WTC11 (cell line): ENCODE measurements at regions not wholly inside any gene's neighbourhood (a gene's known extent, or its start where the extent isn't known, plus 50 kb on each side); places are given as distances from the start of the nearest gene placed in this dataset.

ENCODE experiments used
- ATAC-seq: fragments of 200-7000 bp; cut with Tn5 transposase; 2 replicates; pipeline ENCODE4 v1.10.0; 2021; ENCODE audit warnings: mild to moderate bottlenecking, moderate library complexity
- CTCF ChIA-PET: fragments of 300-600 bp; sonication (Branson Sonifier 250); formaldehyde crosslinking; loops from one replicate; lab custom pipeline; 2021; ENCODE audit warnings: antibody characterized with exemption; lab: Charles Lee
- POLR2A ChIA-PET: fragments of 350-600 bp; sonication (Branson Sonifier 250); formaldehyde crosslinking; loops from one replicate; lab custom pipeline; 2021; ENCODE audit warnings: antibody characterized with exemption; lab: Charles Lee
- DNase-seq: peaks from one replicate; pipeline ENCODE4 v3.0.0; 2021; ENCODE audit warnings: low spot score
- H3K27ac Mint-ChIP-seq: 2 replicates; pipeline ENCODE4 v1.8.0; 2021; ENCODE audit warnings: mixed read lengths
- H3K27me3 Mint-ChIP-seq: 2 replicates; pipeline ENCODE4 v1.8.0; 2021; ENCODE audit warnings: low read depth, mild to moderate bottlenecking, moderate library complexity, mixed read lengths
- H3K36me3 Mint-ChIP-seq: 2 replicates; pipeline ENCODE4 v1.8.0; 2021; ENCODE audit warnings: mixed read lengths
- H3K4me1 Mint-ChIP-seq: 2 replicates; pipeline ENCODE4 v1.8.0; 2022; ENCODE audit warnings: mixed read lengths
- H3K4me3 Mint-ChIP-seq: 2 replicates; pipeline ENCODE4 v1.8.0; 2021; ENCODE audit warnings: mild to moderate bottlenecking, moderate library complexity, mixed read lengths
- H3K9me3 Mint-ChIP-seq: 2 replicates; pipeline ENCODE4 v1.8.0; 2021; ENCODE audit warnings: mixed read lengths
- ATF1 ChIP-seq: sonication (generic); formaldehyde crosslinking; IDR thresholded peaks from 2 replicates; pipeline ENCODE4 v1.8.1; 2023; ENCODE audit warnings: mild to moderate bottlenecking, moderate library complexity, missing genetic modification reagents
- CBFB ChIP-seq: sonication (generic); formaldehyde crosslinking; IDR thresholded peaks from 2 replicates; pipeline ENCODE4 v1.8.1; 2022; ENCODE audit warnings: mild to moderate bottlenecking, low read depth, missing genetic modification reagents
- CREB1 ChIP-seq: sonication (generic); formaldehyde crosslinking; IDR thresholded peaks from 2 replicates; pipeline ENCODE4 v1.8.0; 2023; ENCODE audit warnings: mild to moderate bottlenecking, missing genetic modification reagents
- ELF4 ChIP-seq: sonication (generic); formaldehyde crosslinking; IDR thresholded peaks from 2 replicates; pipeline ENCODE4 v1.8.1; 2022; ENCODE audit warnings: low read depth, mild to moderate bottlenecking, moderate library complexity, missing genetic modification reagents
- FOXP1 ChIP-seq: sonication (generic); formaldehyde crosslinking; IDR thresholded peaks from 2 replicates; pipeline ENCODE4 v1.8.0; 2022; ENCODE audit warnings: missing genetic modification reagents, mild to moderate bottlenecking, moderate library complexity, borderline replicate concordance
- GABPB1 ChIP-seq: sonication (generic); formaldehyde crosslinking; IDR thresholded peaks from 2 replicates; pipeline ENCODE4 v1.8.1; 2023; ENCODE audit warnings: mild to moderate bottlenecking, missing genetic modification reagents
- HMGA2 ChIP-seq: fragments of 250-450 bp; sonication (Bioruptor Pico); IDR thresholded peaks from 2 replicates; pipeline ENCODE4 v1.4.0; 2021; ENCODE audit warnings: mild to moderate bottlenecking, moderate library complexity
- NFATC4 ChIP-seq: fragments of 250-450 bp; sonication (Bioruptor Pico); IDR thresholded peaks from 2 replicates; pipeline ENCODE4 v1.9.0; 2021; ENCODE audit warnings: mild to moderate bottlenecking
- NFYB ChIP-seq: sonication (generic); formaldehyde crosslinking; conservative IDR thresholded peaks from 2 replicates; pipeline ENCODE4 v1.8.0; 2022; ENCODE audit warnings: low read depth, missing genetic modification reagents
- NR3C1 ChIP-seq: sonication (generic); formaldehyde crosslinking; conservative IDR thresholded peaks from 2 replicates; pipeline ENCODE4 v1.8.1; 2023; ENCODE audit warnings: low read depth, mild to moderate bottlenecking, missing genetic modification reagents
- OVOL2 ChIP-seq: fragments of 250-450 bp; sonication (Bioruptor Pico); IDR thresholded peaks from 2 replicates; pipeline ENCODE4 v1.9.0; 2021; ENCODE audit warnings: mild to moderate bottlenecking, borderline replicate concordance
- PRRX2 ChIP-seq: fragments of 250-450 bp; sonication (Bioruptor Pico); IDR thresholded peaks from 2 replicates; pipeline ENCODE4 v1.8.0; 2021; ENCODE audit warnings: mild to moderate bottlenecking
- RORB ChIP-seq: fragments of 250-450 bp; sonication (Bioruptor Pico); IDR thresholded peaks from 2 replicates; pipeline ENCODE4 v1.9.0; 2021; ENCODE audit warnings: mild to moderate bottlenecking
- TEAD4 ChIP-seq: sonication (generic); formaldehyde crosslinking; IDR thresholded peaks from 2 replicates; pipeline ENCODE4 v1.8.0; 2022; ENCODE audit warnings: mild to moderate bottlenecking, missing genetic modification reagents
- ZNF219 ChIP-seq: sonication (generic); formaldehyde crosslinking; IDR thresholded peaks from 2 replicates; pipeline ENCODE4 v1.8.0; 2023; ENCODE audit warnings: missing genetic modification reagents, mild to moderate bottlenecking, borderline replicate concordance
- ZNF232 ChIP-seq: sonication (generic); formaldehyde crosslinking; IDR thresholded peaks from 2 replicates; pipeline ENCODE4 v1.8.0; 2022; ENCODE audit warnings: mild to moderate bottlenecking, missing genetic modification reagents
- ZNF263 ChIP-seq: sonication (generic); formaldehyde crosslinking; IDR thresholded peaks from 2 replicates; pipeline ENCODE4 v1.8.1; 2022; ENCODE audit warnings: low read depth, mild to moderate bottlenecking, moderate library complexity, missing genetic modification reagents
- ZNF317 ChIP-seq: sonication (generic); formaldehyde crosslinking; IDR thresholded peaks from 2 replicates; pipeline ENCODE4 v1.8.1; 2023; ENCODE audit warnings: low read depth, mild to moderate bottlenecking, moderate library complexity, missing genetic modification reagents, borderline replicate concordance
- ZNF671 ChIP-seq: fragments of 250-450 bp; sonication (Bioruptor Pico); IDR thresholded peaks from 2 replicates; pipeline ENCODE4 v1.8.0; 2021; ENCODE audit warnings: mild to moderate bottlenecking
- TF ChIP-seq, protein P1 (sequence below): sonication (generic); formaldehyde crosslinking; IDR thresholded peaks from 2 replicates; pipeline ENCODE4 v1.8.1; 2023; ENCODE audit warnings: mild to moderate bottlenecking, missing genetic modification reagents
- TF ChIP-seq, protein P2 (sequence below): fragments of 250-450 bp; sonication (Bioruptor Pico); IDR thresholded peaks from 2 replicates; pipeline ENCODE4 v1.9.0; 2021; ENCODE audit warnings: moderate library complexity, mild to moderate bottlenecking, inconsistent platforms, borderline replicate concordance
- TF ChIP-seq, protein P3 (sequence below): sonication (generic); formaldehyde crosslinking; IDR thresholded peaks from 2 replicates; pipeline ENCODE4 v1.8.1; 2023; ENCODE audit warnings: mild to moderate bottlenecking, missing genetic modification reagents, moderate library complexity
- TF ChIP-seq, protein P4 (sequence below): fragments of 200-600 bp; IDR thresholded peaks from 2 replicates; pipeline ENCODE4 v1.8.0; 2022; ENCODE audit warnings: antibody characterized with exemption
- TF ChIP-seq, protein P5 (sequence below): sonication (generic); formaldehyde crosslinking; IDR thresholded peaks from 2 replicates; pipeline ENCODE4 v1.8.0; 2022; ENCODE audit warnings: mild to moderate bottlenecking, missing genetic modification reagents
- TF ChIP-seq, protein P6 (sequence below): sonication (generic); formaldehyde crosslinking; IDR thresholded peaks from 2 replicates; pipeline ENCODE4 v1.8.0; 2023; ENCODE audit warnings: mild to moderate bottlenecking, missing genetic modification reagents

DNA sequence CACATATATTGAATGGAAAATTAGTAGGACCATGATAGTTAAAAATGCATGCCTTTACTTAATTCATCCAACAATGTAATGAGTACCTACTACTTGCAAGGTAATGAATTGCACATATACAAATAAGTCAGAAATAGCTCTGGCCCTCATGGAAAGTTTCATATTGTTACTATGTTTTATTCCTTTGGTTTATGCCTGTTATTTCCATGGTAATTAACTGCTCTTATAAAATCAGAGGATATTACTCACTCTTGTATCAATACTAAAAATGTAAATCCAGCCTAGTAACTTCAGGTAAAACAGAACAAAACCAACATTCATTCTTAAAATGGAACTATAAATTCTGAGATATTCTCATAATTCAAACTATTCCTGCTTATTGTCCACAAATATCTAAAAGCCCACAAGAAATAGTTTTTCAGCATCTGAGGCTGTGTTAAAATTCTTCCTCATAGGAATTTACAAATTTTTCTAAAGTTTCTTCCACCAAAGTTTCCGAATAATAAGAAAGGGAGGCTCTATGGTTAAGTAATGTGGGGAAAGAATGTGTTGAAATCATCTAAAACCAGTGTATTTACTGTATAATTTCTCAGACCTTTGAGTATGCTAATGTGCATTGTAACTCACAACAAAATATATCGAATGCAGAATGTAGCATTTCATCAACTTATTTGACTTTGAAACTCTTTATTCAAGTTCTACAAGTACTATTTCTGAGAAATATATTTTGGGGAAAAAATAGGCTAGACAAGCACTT lies 444.2 kb downstream of the PDGFC start (continued):
- no peak for TF ChIP-seq ZNF317 (CRISPR knock-in tag)

DNA sequence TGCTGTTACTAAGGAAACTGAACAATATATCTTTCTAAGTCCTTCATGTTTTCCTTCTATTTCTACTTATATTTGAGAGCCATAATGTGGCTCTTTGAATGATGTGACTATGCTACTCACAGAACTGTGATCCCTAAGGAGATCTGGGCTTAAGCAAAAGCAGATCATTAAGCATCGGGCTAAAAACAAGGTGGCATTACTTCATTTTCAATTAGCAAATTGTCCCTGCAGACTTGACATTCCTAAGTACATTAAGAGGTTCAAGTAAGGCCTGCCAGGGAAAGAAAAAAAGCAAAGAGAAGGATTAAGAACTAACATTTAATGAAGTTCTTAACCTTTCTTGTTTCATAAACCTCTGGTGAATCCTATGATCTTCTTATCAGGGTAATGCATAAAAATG lies 447.6 kb downstream of the PDGFC start:
- ATAC-seq (no peak), DNase-seq (no peak)
- Mint-ChIP-seq H3K36me3 (no peaks in the 10 kb centered on the region), H3K4me3 (no peak overlapping the region), H3K4me1 (no peaks in the 10 kb centered on the region), H3K9me3 (no peaks in the 10 kb centered on the region), H3K27me3 (no peaks in the 10 kb centered on the region), H3K27ac (no peak overlapping the region)
- no peak for TF ChIP-seq NR3C1
- TF ChIP-seq TEAD4 (CRISPR knock-in tag), result no peak
- no peak for TF ChIP-seq NFYB (CRISPR knock-in tag)
- TF ChIP-seq, protein P1, sequence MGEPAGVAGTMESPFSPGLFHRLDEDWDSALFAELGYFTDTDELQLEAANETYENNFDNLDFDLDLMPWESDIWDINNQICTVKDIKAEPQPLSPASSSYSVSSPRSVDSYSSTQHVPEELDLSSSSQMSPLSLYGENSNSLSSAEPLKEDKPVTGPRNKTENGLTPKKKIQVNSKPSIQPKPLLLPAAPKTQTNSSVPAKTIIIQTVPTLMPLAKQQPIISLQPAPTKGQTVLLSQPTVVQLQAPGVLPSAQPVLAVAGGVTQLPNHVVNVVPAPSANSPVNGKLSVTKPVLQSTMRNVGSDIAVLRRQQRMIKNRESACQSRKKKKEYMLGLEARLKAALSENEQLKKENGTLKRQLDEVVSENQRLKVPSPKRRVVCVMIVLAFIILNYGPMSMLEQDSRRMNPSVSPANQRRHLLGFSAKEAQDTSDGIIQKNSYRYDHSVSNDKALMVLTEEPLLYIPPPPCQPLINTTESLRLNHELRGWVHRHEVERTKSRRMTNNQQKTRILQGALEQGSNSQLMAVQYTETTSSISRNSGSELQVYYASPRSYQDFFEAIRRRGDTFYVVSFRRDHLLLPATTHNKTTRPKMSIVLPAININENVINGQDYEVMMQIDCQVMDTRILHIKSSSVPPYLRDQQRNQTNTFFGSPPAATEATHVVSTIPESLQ (CRISPR knock-in tag), result no peak
- TF ChIP-seq ZNF671 (CRISPR knock-in tag), result no peak
- TF ChIP-seq RORB (CRISPR knock-in tag), result no peak
- no peak for TF ChIP-seq ATF1 (CRISPR knock-in tag)
- TF ChIP-seq CBFB (CRISPR knock-in tag), result no peak
- TF ChIP-seq ELF4, result no peak
- TF ChIP-seq GABPB1 (CRISPR knock-in tag), result no peak
- TF ChIP-seq, protein P2, sequence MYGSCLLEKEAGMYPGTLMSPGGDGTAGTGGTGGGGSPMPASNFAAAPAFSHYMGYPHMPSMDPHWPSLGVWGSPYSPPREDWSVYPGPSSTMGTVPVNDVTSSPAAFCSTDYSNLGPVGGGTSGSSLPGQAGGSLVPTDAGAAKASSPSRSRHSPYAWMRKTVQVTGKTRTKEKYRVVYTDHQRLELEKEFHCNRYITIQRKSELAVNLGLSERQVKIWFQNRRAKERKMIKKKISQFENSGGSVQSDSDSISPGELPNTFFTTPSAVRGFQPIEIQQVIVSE (CRISPR knock-in tag), result no peak
- TF ChIP-seq, protein P3, sequence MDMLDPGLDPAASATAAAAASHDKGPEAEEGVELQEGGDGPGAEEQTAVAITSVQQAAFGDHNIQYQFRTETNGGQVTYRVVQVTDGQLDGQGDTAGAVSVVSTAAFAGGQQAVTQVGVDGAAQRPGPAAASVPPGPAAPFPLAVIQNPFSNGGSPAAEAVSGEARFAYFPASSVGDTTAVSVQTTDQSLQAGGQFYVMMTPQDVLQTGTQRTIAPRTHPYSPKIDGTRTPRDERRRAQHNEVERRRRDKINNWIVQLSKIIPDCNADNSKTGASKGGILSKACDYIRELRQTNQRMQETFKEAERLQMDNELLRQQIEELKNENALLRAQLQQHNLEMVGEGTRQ (CRISPR knock-in tag), result no peak
- TF ChIP-seq ZNF219 (CRISPR knock-in tag), result no peak
- no peak for TF ChIP-seq PRRX2 (CRISPR knock-in tag)
- TF ChIP-seq, protein P4, sequence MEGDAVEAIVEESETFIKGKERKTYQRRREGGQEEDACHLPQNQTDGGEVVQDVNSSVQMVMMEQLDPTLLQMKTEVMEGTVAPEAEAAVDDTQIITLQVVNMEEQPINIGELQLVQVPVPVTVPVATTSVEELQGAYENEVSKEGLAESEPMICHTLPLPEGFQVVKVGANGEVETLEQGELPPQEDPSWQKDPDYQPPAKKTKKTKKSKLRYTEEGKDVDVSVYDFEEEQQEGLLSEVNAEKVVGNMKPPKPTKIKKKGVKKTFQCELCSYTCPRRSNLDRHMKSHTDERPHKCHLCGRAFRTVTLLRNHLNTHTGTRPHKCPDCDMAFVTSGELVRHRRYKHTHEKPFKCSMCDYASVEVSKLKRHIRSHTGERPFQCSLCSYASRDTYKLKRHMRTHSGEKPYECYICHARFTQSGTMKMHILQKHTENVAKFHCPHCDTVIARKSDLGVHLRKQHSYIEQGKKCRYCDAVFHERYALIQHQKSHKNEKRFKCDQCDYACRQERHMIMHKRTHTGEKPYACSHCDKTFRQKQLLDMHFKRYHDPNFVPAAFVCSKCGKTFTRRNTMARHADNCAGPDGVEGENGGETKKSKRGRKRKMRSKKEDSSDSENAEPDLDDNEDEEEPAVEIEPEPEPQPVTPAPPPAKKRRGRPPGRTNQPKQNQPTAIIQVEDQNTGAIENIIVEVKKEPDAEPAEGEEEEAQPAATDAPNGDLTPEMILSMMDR, result no peak
- TF ChIP-seq NFATC4 (CRISPR knock-in tag), result no peak
- TF ChIP-seq CREB1 (CRISPR knock-in tag), result no peak
- no peak for TF ChIP-seq OVOL2 (CRISPR knock-in tag)
- ChIA-PET CTCF (no interaction called here), POLR2A (no interaction called here)

DNA sequence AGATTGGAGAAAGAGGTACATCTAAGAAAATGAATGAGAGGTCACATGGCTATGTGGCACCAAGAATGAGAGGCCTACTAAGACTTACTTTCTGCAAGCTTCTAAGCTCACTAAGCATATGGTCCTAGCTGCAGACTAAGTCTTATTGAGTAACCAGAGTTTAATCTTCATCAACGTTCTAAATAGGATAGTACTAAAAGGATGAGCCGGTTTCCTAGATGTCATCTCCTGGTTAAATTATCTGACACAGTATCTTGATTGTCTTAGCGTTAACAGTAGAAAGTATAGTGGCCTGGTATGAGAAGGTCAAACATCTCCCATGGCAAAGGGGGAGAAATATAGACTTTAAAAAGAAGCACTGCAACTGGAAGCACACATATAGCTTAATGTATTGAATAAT lies 448.1 kb downstream of the PDGFC start:
- POLR2A ChIA-PET, result no interaction called here
- no peak for ATAC-seq
- no peaks in the 10 kb centered on the region for H3K4me1 Mint-ChIP-seq
- TF ChIP-seq OVOL2 (CRISPR knock-in tag), result no peak
- TF ChIP-seq GABPB1 (CRISPR knock-in tag), result no peak
- TF ChIP-seq ZNF232, result no peak
- TF ChIP-seq, protein P2 (CRISPR knock-in tag), result no peak
- TF ChIP-seq TEAD4 (CRISPR knock-in tag), result no peak
- TF ChIP-seq ELF4, result no peak
- TF ChIP-seq, protein P5, sequence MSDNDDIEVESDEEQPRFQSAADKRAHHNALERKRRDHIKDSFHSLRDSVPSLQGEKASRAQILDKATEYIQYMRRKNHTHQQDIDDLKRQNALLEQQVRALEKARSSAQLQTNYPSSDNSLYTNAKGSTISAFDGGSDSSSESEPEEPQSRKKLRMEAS (CRISPR knock-in tag), result no peak
- no peak for TF ChIP-seq ZNF317 (CRISPR knock-in tag)
- TF ChIP-seq ZNF263 (CRISPR knock-in tag), result no peak
- TF ChIP-seq FOXP1 (CRISPR knock-in tag), result no peak
- no peak for TF ChIP-seq HMGA2 (CRISPR knock-in tag)
- TF ChIP-seq, protein P6, sequence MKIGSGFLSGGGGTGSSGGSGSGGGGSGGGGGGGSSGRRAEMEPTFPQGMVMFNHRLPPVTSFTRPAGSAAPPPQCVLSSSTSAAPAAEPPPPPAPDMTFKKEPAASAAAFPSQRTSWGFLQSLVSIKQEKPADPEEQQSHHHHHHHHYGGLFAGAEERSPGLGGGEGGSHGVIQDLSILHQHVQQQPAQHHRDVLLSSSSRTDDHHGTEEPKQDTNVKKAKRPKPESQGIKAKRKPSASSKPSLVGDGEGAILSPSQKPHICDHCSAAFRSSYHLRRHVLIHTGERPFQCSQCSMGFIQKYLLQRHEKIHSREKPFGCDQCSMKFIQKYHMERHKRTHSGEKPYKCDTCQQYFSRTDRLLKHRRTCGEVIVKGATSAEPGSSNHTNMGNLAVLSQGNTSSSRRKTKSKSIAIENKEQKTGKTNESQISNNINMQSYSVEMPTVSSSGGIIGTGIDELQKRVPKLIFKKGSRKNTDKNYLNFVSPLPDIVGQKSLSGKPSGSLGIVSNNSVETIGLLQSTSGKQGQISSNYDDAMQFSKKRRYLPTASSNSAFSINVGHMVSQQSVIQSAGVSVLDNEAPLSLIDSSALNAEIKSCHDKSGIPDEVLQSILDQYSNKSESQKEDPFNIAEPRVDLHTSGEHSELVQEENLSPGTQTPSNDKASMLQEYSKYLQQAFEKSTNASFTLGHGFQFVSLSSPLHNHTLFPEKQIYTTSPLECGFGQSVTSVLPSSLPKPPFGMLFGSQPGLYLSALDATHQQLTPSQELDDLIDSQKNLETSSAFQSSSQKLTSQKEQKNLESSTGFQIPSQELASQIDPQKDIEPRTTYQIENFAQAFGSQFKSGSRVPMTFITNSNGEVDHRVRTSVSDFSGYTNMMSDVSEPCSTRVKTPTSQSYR (CRISPR knock-in tag), result no peak

More for the DNA sequence above, 448.1 kb downstream of the PDGFC start:
- H3K27me3 Mint-ChIP-seq, result no peaks in the 10 kb centered on the region
- no peak for DNase-seq
- no peak overlapping the region for H3K27ac Mint-ChIP-seq
- CTCF ChIA-PET, result no interaction called here
- H3K36me3 Mint-ChIP-seq, result no peaks in the 10 kb centered on the region
- H3K4me3 Mint-ChIP-seq, result no peak overlapping the region
- H3K9me3 Mint-ChIP-seq, result no peaks in the 10 kb centered on the region
